ENCODE measurements at regions not wholly inside any gene's neighbourhood (a gene's known extent, or its start where the extent isn't known, plus 50 kb on each side); places are given as distances from the start of the nearest gene placed in this dataset.

- POLR2A ChIA-PET (ENCODE audit: low non-redundant PET): no interaction called here
- BruUV-seq (replicated peaks): no TSS peak
These were observed 491.3 kb downstream of the TAFA4 start for GRCh38 chr3:68441054-68441453.

GRCh38 chr3:68436619-68437401 lies 495.5 kb downstream of the TAFA4 start:
- intact Hi-C loops (cut with micrococcal nuclease; ENCODE audit: unreplicated experiment): no loop called here
- Histone ChIP-seq H3K27me3 (replicated peaks; ENCODE audit: insufficient read depth, low read depth, low read length, poor library complexity) (no peaks in the 10 kb centered on the region), H3K4me3 (ENCODE audit: low read depth, low read length, poor library complexity, severe bottlenecking) (no peak overlapping the region), H3K27ac (ENCODE audit: low read depth, low read length, poor library complexity, severe bottlenecking) (no peak overlapping the region), H3K36me3 (ENCODE audit: insufficient read depth, low read length, poor library complexity, severe bottlenecking) (no peaks in the 10 kb centered on the region), H3K9me3 (ENCODE audit: low read depth, low read length, poor library complexity, severe bottlenecking) (no peaks in the 10 kb centered on the region), H3K4me1 (ENCODE audit: insufficient read depth, low read length, poor library complexity, severe bottlenecking) (no peaks in the 10 kb centered on the region)
- DNase-seq (ENCODE audit: low spot score): no peak
- TF ChIP-seq CTCF (conservative IDR thresholded peaks at IDR 0.05; ENCODE audit: low read depth, low read length): no peak
- no peak for TF ChIP-seq EZH2 (IDR thresholded peaks at IDR 0.05; ENCODE audit: borderline replicate concordance, low read depth, low read length, poor library complexity, severe bottlenecking)
- ChIA-PET POLR2A (ENCODE audit: low non-redundant PET) (no interaction called here), CTCF (no interaction called here)
- BruUV-seq (replicated peaks): no TSS peak

More at GRCh38 chr3:68441054-68441453, 491.3 kb downstream of the TAFA4 start:
- Histone ChIP-seq H3K9me3 (ENCODE audit: low read depth, low read length, poor library complexity, severe bottlenecking) (no peaks in the 10 kb centered on the region), H3K27ac (ENCODE audit: low read depth, low read length, poor library complexity, severe bottlenecking) (no peak overlapping the region), H3K4me3 (ENCODE audit: low read depth, low read length, poor library complexity, severe bottlenecking) (no peak overlapping the region), H3K4me1 (ENCODE audit: insufficient read depth, low read length, poor library complexity, severe bottlenecking) (no peaks in the 10 kb centered on the region), H3K36me3 (ENCODE audit: insufficient read depth, low read length, poor library complexity, severe bottlenecking) (no peaks in the 10 kb centered on the region), H3K27me3 (replicated peaks; ENCODE audit: insufficient read depth, low read depth, low read length, poor library complexity) (no peaks in the 10 kb centered on the region)
- no peak for TF ChIP-seq EZH2 (IDR thresholded peaks at IDR 0.05; ENCODE audit: borderline replicate concordance, low read depth, low read length, poor library complexity, severe bottlenecking)
- no peak for DNase-seq (ENCODE audit: low spot score)
- CTCF ChIA-PET: no interaction called here
- intact Hi-C loops (cut with micrococcal nuclease; ENCODE audit: unreplicated experiment): no loop called here

- no TSS peak for BruUV-seq (replicated peaks)
- H3K27me3 ChIP-seq (replicated peaks; ENCODE audit: insufficient read depth, low read depth, low read length, poor library complexity): no peaks in the 10 kb centered on the region
- no peaks in the 10 kb centered on the region for H3K4me1 ChIP-seq (ENCODE audit: insufficient read depth, low read length, poor library complexity, severe bottlenecking)
- POLR2A ChIA-PET (ENCODE audit: low non-redundant PET): no interaction called here
- TF ChIP-seq CTCF (conservative IDR thresholded peaks at IDR 0.05; ENCODE audit: low read depth, low read length) (no peak), EZH2 (IDR thresholded peaks at IDR 0.05; ENCODE audit: borderline replicate concordance, low read depth, low read length, poor library complexity, severe bottlenecking) (no peak)
- H3K27ac ChIP-seq (ENCODE audit: low read depth, low read length, poor library complexity, severe bottlenecking): no peak overlapping the region
- CTCF ChIA-PET: no interaction called here
- H3K4me3 ChIP-seq (ENCODE audit: low read depth, low read length, poor library complexity, severe bottlenecking): no peak overlapping the region
- no peaks in the 10 kb centered on the region for H3K36me3 ChIP-seq (ENCODE audit: insufficient read depth, low read length, poor library complexity, severe bottlenecking)
- no peaks in the 10 kb centered on the region for H3K9me3 ChIP-seq (ENCODE audit: low read depth, low read length, poor library complexity, severe bottlenecking)
- DNase-seq (ENCODE audit: low spot score): no peak
- intact Hi-C loops (cut with micrococcal nuclease; ENCODE audit: unreplicated experiment): no loop called here
These were observed 503.9 kb downstream of the TAFA4 start for GRCh38 chr3:68428495-68428894.
